CD14-positive monocyte (primary cell): ENCODE measurements at regions not wholly inside any gene's neighbourhood (a gene's known extent, or its start where the extent isn't known, plus 50 kb on each side); places are given as distances from the start of the nearest gene placed in this dataset.

ENCODE experiments used
- DNase-seq, 3 donors: peaks; one replicate each; pipeline ENCODE4 v3.0.0-alpha.2; 2011 to 2022
- H2AFZ ChIP-seq: 2 replicates; pipeline ENCODE4 v1.6.0; 2012; ENCODE audit warnings: mild to moderate bottlenecking, low read depth, low read length, inconsistent platforms; ENCODE audit not compliant: insufficient read depth, poor library complexity, severe bottlenecking
- H3K27ac ChIP-seq, 2 donors: 1 replicate in 1 of 2; 2 replicates in 1 of 2; pipeline ENCODE4 v1.5.1; 2012 to 2013; ENCODE audit warnings: low read length in 2 of 2, control low read depth in 1 of 2, inconsistent platforms in 1 of 2, low read depth in 1 of 2, mild to moderate bottlenecking in 1 of 2
- H3K27me3 ChIP-seq, 2 donors: one replicate each; pipeline versions ENCODE4 v1.6.0 to v1.6.1; 2011 to 2013; ENCODE audit warnings: low read length in 2 of 2; ENCODE audit not compliant: control insufficient read depth in 2 of 2, insufficient read depth in 2 of 2
- H3K36me3 ChIP-seq, 2 donors: replicated peaks in 1 of 2; 1 replicate in 1 of 2; 2 replicates in 1 of 2; pipeline versions ENCODE4 v1.5.1 to v1.6.1; 2012 to 2013; ENCODE audit warnings: low read length in 2 of 2, control low read depth in 1 of 2, inconsistent platforms in 1 of 2, mild to moderate bottlenecking in 1 of 2; ENCODE audit not compliant: insufficient read depth in 2 of 2, control insufficient read depth in 1 of 2
- H3K4me1 ChIP-seq, 2 donors: 1 replicate in 1 of 2; 2 replicates in 1 of 2; pipeline versions ENCODE4 v1.5.1 to v1.6.1; 2012 to 2013; ENCODE audit warnings: low read length in 2 of 2, control low read depth in 1 of 2, inconsistent platforms in 1 of 2, mild to moderate bottlenecking in 1 of 2, moderate library complexity in 1 of 2; ENCODE audit not compliant: insufficient read depth in 2 of 2, control insufficient read depth in 1 of 2
- H3K4me2 ChIP-seq: replicated peaks from 2 replicates; pipeline ENCODE3; 2012; ENCODE audit warnings: low read length, moderate library complexity, mild to moderate bottlenecking; ENCODE audit not compliant: poor library complexity, severe bottlenecking; ENCODE audit errors: extremely low read depth
- H3K4me3 ChIP-seq, 3 experiments: fragments of 200-600 bp in 1 of 3; sonication (generic) in 1 of 3; replicated peaks in 1 of 3; 1 replicate in 2 of 3; 2 replicates in 1 of 3; pipeline ENCODE4 v1.5.1; 2011 to 2013; ENCODE audit warnings: low read length in 3 of 3, mild to moderate bottlenecking in 3 of 3, control low read depth in 2 of 3, low read depth in 2 of 3, inconsistent platforms in 1 of 3, moderate library complexity in 1 of 3
- H3K79me2 ChIP-seq: 2 replicates; pipeline ENCODE4 v1.6.0; 2012; ENCODE audit warnings: mild to moderate bottlenecking, control low read depth, inconsistent platforms, low read length, moderate library complexity; ENCODE audit not compliant: insufficient read depth
- H3K9ac ChIP-seq: 2 replicates; pipeline ENCODE4 v1.6.0; 2017; ENCODE audit warnings: low read length, mild to moderate bottlenecking; ENCODE audit not compliant: insufficient read depth, poor library complexity, severe bottlenecking
- H3K9me3 ChIP-seq, 2 donors: replicated peaks in 1 of 2; 1 replicate in 1 of 2; 2 replicates in 1 of 2; pipeline versions ENCODE4 v1.5.1 to v1.6.1; 2012 to 2013; ENCODE audit warnings: low read length in 2 of 2, control low read depth in 1 of 2; ENCODE audit not compliant: control insufficient read depth in 1 of 2, insufficient read depth in 1 of 2
- H4K20me1 ChIP-seq: 2 replicates; pipeline ENCODE4 v1.6.0; 2012; ENCODE audit warnings: mild to moderate bottlenecking, low read length, control low read depth, moderate library complexity; ENCODE audit not compliant: insufficient read depth
- H3K27ac Mint-ChIP-seq, 7 donors: one replicate each; pipeline ENCODE4 v1.8.0; 2020; ENCODE audit warnings: mild to moderate bottlenecking in 7 of 7, mixed read lengths in 7 of 7, moderate library complexity in 6 of 7, inconsistent platforms in 2 of 7
- H3K27me3 Mint-ChIP-seq, 3 donors: one replicate each; pipeline ENCODE4 v1.8.0; 2021 to 2022; ENCODE audit warnings: low read depth in 3 of 3, mild to moderate bottlenecking in 3 of 3, mixed read lengths in 3 of 3, moderate library complexity in 3 of 3, inconsistent platforms in 1 of 3
- H3K36me3 Mint-ChIP-seq, 2 donors: one replicate each; pipeline ENCODE4 v1.8.0; 2020; ENCODE audit warnings: mixed read lengths in 2 of 2, inconsistent platforms in 1 of 2, mild to moderate bottlenecking in 1 of 2
- H3K4me1 Mint-ChIP-seq: one replicate; pipeline ENCODE4 v1.8.0; 2020; ENCODE audit warnings: mild to moderate bottlenecking, mixed read lengths
- H3K4me3 Mint-ChIP-seq, 2 donors: one replicate each; pipeline ENCODE4 v1.8.0; 2020; ENCODE audit warnings: mild to moderate bottlenecking in 2 of 2, mixed read lengths in 2 of 2, moderate library complexity in 1 of 2
- H3K9me3 Mint-ChIP-seq, 7 donors: one replicate each; pipeline ENCODE4 v1.8.0; 2020 to 2022; ENCODE audit warnings: mixed read lengths in 7 of 7, mild to moderate bottlenecking in 6 of 7, moderate library complexity in 6 of 7, inconsistent platforms in 2 of 7
- CTCF ChIP-seq: fragments of 200-600 bp; IDR thresholded peaks from one replicate; pipeline ENCODE4 v1.8.0; 2022; ENCODE audit warnings: antibody characterized with exemption, mild to moderate bottlenecking
- WGBS: methylation state at CpG from one replicate; pipeline ENCODE4 v1.1.5; 2013; ENCODE audit warnings: missing lambda C conversion rate; ENCODE audit not compliant: insufficient coverage; 5-methylcytosine and 5-hydroxymethylcytosine counted together
- intact Hi-C, 2 donors: fragments of 100-400 bp; cut with micrococcal nuclease; formaldehyde crosslinking; loops; one replicate each; pipeline versions ENCODE4 v1.15.0 to v1.15.1; 2023

GRCh38 chr9:28444637-28445036, 871.4 kb upstream of the C9orf72 start:
- H3K9ac ChIP-seq: no peak overlapping the region
- no peak overlapping the region for H2AFZ ChIP-seq
- no peak for TF ChIP-seq CTCF
- no peak overlapping the region for H3K27ac Mint-ChIP-seq
- intact Hi-C loops: loop anchor here in 1 of 2 donors (10.0 kb wide), 1 partner anchor 60 kb away; no protein-coding TSS in a partner anchor
- no peaks in the 10 kb centered on the region for H3K36me3 ChIP-seq
- no peaks in the 10 kb centered on the region for H3K4me1 ChIP-seq
- no peaks in the 10 kb centered on the region for H3K36me3 Mint-ChIP-seq
- peaks cover 0 to 2% (median 1%) of the 10 kb centered on the region in 3 donors for H3K27me3 Mint-ChIP-seq
- H3K9me3 Mint-ChIP-seq: peaks cover 8 to 22% (median 10%) of the 10 kb centered on the region in 7 donors
- H3K27me3 ChIP-seq: no peaks in the 10 kb centered on the region
- no peaks in the 10 kb centered on the region for H4K20me1 ChIP-seq
- no peaks in the 10 kb centered on the region for H3K79me2 ChIP-seq
- no peak for DNase-seq
- no peak overlapping the region for H3K27ac ChIP-seq
- no peak overlapping the region for H3K4me3 Mint-ChIP-seq
- peaks cover 19 to 34% of the 10 kb centered on the region in 2 donors for H3K9me3 ChIP-seq
- H3K4me3 ChIP-seq: no peak overlapping the region
- H3K4me1 Mint-ChIP-seq: no peaks in the 10 kb centered on the region
- H3K4me2 ChIP-seq: no peak overlapping the region
- WGBS: 100% methylated on average over 1 of the region's 1 CpG

- no peaks in the 10 kb centered on the region for H3K36me3 ChIP-seq
- no peak for DNase-seq
- no peaks in the 10 kb centered on the region for H4K20me1 ChIP-seq
- intact Hi-C loops: loop anchor here in 1 of 2 donors (10.0 kb wide), 1 partner anchor 60 kb away; no protein-coding TSS in a partner anchor
- no peak overlapping the region for H3K4me2 ChIP-seq
- Mint-ChIP-seq H3K36me3 (no peaks in the 10 kb centered on the region), H3K9me3 (peaks cover 8 to 24% (median 10%) of the 10 kb centered on the region in 7 donors), H3K4me3 (no peak overlapping the region), H3K27me3 (peaks cover 0 to 2% (median 1%) of the 10 kb centered on the region in 3 donors), H3K4me1 (no peaks in the 10 kb centered on the region), H3K27ac (no peak overlapping the region)
- no peak overlapping the region for H3K9ac ChIP-seq
- no peak overlapping the region for H3K27ac ChIP-seq
- no peak for TF ChIP-seq CTCF
- no peak overlapping the region for H3K4me3 ChIP-seq
- H2AFZ ChIP-seq: no peak overlapping the region
- H3K9me3 ChIP-seq: peaks cover 19 to 34% of the 10 kb centered on the region in 2 donors
- no CpG with 5 or more reads among the region's 1 CpG for WGBS
- H3K27me3 ChIP-seq: no peaks in the 10 kb centered on the region
- no peaks in the 10 kb centered on the region for H3K4me1 ChIP-seq
- no peaks in the 10 kb centered on the region for H3K79me2 ChIP-seq
These were observed 871.9 kb upstream of the C9orf72 start for GRCh38 chr9:28445211-28445610.
